Liver (tissue), 8 donors: ENCODE measurements at regions not wholly inside any gene's neighbourhood (a gene's known extent, or its start where the extent isn't known, plus 50 kb on each side); places are given as distances from the start of the nearest gene placed in this dataset.

Experiments used
- DNase-seq: peaks from one replicate; pipeline ENCODE4 v3.0.0-alpha.2; 2017; ENCODE audit warnings: low spot score
- H3K27ac ChIP-seq, 2 donors: one replicate each; pipeline ENCODE4 v1.7.0; 2013; ENCODE audit warnings: inconsistent platforms in 2 of 2, low read length in 2 of 2, control low read depth in 1 of 2, low read depth in 1 of 2, mild to moderate bottlenecking in 1 of 2
- H3K27me3 ChIP-seq, 4 donors: one replicate each; pipeline versions ENCODE4 v1.6.1 to v1.7.0; 2013; ENCODE audit warnings: low read length in 3 of 4, inconsistent platforms in 1 of 4, mild to moderate bottlenecking in 1 of 4, moderate library complexity in 1 of 4; ENCODE audit not compliant: control insufficient read depth in 4 of 4, insufficient read depth in 4 of 4
- H3K36me3 ChIP-seq, 4 donors: one replicate each; pipeline versions ENCODE4 v1.6.1 to v1.7.0; 2013; ENCODE audit warnings: low read length in 3 of 4, mild to moderate bottlenecking in 3 of 4, low read depth in 1 of 4, moderate library complexity in 1 of 4; ENCODE audit not compliant: control insufficient read depth in 4 of 4, insufficient read depth in 3 of 4
- H3K4me1 ChIP-seq, 4 donors: one replicate each; pipeline versions ENCODE4 v1.6.1 to v1.7.0; 2013; ENCODE audit warnings: low read length in 3 of 4, mild to moderate bottlenecking in 3 of 4, moderate library complexity in 1 of 4; ENCODE audit not compliant: control insufficient read depth in 4 of 4, insufficient read depth in 4 of 4
- H3K4me3 ChIP-seq, 3 donors: one replicate each; pipeline versions ENCODE4 v1.6.1 to v1.7.0; 2013; ENCODE audit warnings: low read length in 3 of 3, control low read depth in 1 of 3, low read depth in 1 of 3, mild to moderate bottlenecking in 1 of 3
- H3K9ac ChIP-seq, 2 donors: one replicate each; pipeline ENCODE4 v1.7.0; 2013; ENCODE audit warnings: low read length in 2 of 2, mild to moderate bottlenecking in 2 of 2, moderate library complexity in 2 of 2, control low read depth in 1 of 2, low read depth in 1 of 2
- H3K9me3 ChIP-seq, 4 donors: one replicate each; pipeline versions ENCODE4 v1.6.1 to v1.7.0; 2013; ENCODE audit warnings: low read length in 3 of 4; ENCODE audit not compliant: control insufficient read depth in 4 of 4
- EGR1 ChIP-seq, 2 donors: IDR thresholded peaks; 2 replicates each; pipeline ENCODE4 v1.6.1; 2016 to 2018; ENCODE audit warnings: antibody characterized with exemption in 2 of 2, low read depth in 2 of 2
- FOXA2 ChIP-seq: IDR thresholded peaks from 2 replicates; pipeline ENCODE4 v1.6.1; 2016; ENCODE audit warnings: antibody characterized with exemption
- GABPA ChIP-seq, 2 donors: IDR thresholded peaks in 1 of 2; conservative IDR thresholded peaks in 1 of 2; 2 replicates each; pipeline ENCODE4 v1.6.1; 2016; ENCODE audit warnings: antibody characterized with exemption in 2 of 2, mild to moderate bottlenecking in 1 of 2, moderate library complexity in 1 of 2
- HNF4A ChIP-seq, 2 donors: conservative IDR thresholded peaks; 2 replicates each; pipeline ENCODE4 v1.6.1; 2016; ENCODE audit warnings: antibody characterized with exemption in 2 of 2, mild to moderate bottlenecking in 2 of 2
- HNF4G ChIP-seq: IDR thresholded peaks from 2 replicates; pipeline ENCODE4 v1.6.1; 2016; ENCODE audit warnings: antibody characterized with exemption
- JUND ChIP-seq, 2 donors: IDR thresholded peaks; 2 replicates each; pipeline ENCODE4 v1.6.1; 2016; ENCODE audit warnings: antibody characterized with exemption in 2 of 2
- MAX ChIP-seq: IDR thresholded peaks from 2 replicates; pipeline ENCODE4 v1.6.1; 2016; ENCODE audit warnings: antibody characterized with exemption
- NR2F2 ChIP-seq: IDR thresholded peaks from 2 replicates; pipeline ENCODE4 v1.6.1; 2016; ENCODE audit warnings: antibody characterized with exemption
- RAD21 ChIP-seq, 2 donors: IDR thresholded peaks; 2 replicates each; pipeline ENCODE4 v1.6.1; 2016; ENCODE audit warnings: antibody characterized with exemption in 2 of 2, mild to moderate bottlenecking in 2 of 2
- REST ChIP-seq: IDR thresholded peaks from 2 replicates; pipeline ENCODE4 v1.6.1; 2016; ENCODE audit warnings: antibody characterized with exemption, mild to moderate bottlenecking
- RXRA ChIP-seq, 2 donors: IDR thresholded peaks; 2 replicates each; pipeline ENCODE4 v1.6.1; 2017 to 2018; ENCODE audit warnings: antibody characterized with exemption in 2 of 2, mild to moderate bottlenecking in 1 of 2
- SP1 ChIP-seq: IDR thresholded peaks from 2 replicates; pipeline ENCODE4 v1.6.1; 2018; ENCODE audit warnings: antibody characterized with exemption, mild to moderate bottlenecking
- TAF1 ChIP-seq: conservative IDR thresholded peaks from 2 replicates; pipeline ENCODE4 v1.6.1; 2016; ENCODE audit warnings: antibody characterized with exemption, mild to moderate bottlenecking
- YY1 ChIP-seq: IDR thresholded peaks from 2 replicates; pipeline ENCODE4 v1.6.1; 2016; ENCODE audit warnings: antibody characterized with exemption, mild to moderate bottlenecking
- WGBS: extraction: QIAGEN DNeasy Blood & Tissue Kit; methylation state at CpG from one replicate; pipeline ENCODE4 v1.1.7; 2013; 5-methylcytosine and 5-hydroxymethylcytosine counted together
- TF ChIP-seq, protein P1 (sequence below): fragments of 150-350 bp; IDR thresholded peaks from 2 replicates; pipeline ENCODE4 v1.5.1; 2017; ENCODE audit warnings: improper control_type of control experiment, low read depth, low read length; ENCODE audit not compliant: missing input control
- donor health status: healthy.
- donor health status: healthy.
- donor health status: healthy.
- donor health status: healthy.
- donor health status: healthy.

GRCh38 chr3:44023961-44024593 is 217.6 kb upstream of the TOPAZ1 start:
- DNase-seq = no peak
- H3K4me3 ChIP-seq = no peak overlapping the region
- 85% methylated on average over 11 of the region's 11 CpGs for WGBS
- peaks cover 0 to 7% (median 6%) of the 10 kb centered on the region in 4 donors for H3K4me1 ChIP-seq
- TF ChIP-seq EGR1 (IDR thresholded peaks at IDR 0.05; ENCODE audit: low read depth in 2 of 2) (no peak), HNF4A (conservative IDR thresholded peaks at IDR 0.05) (no peak), GABPA (IDR thresholded peaks at IDR 0.05 in 1 of 2, conservative IDR thresholded peaks at IDR 0.05 in 1 of 2) (no peak), RAD21 (IDR thresholded peaks at IDR 0.05) (no peak), SP1 (no peak), YY1 (no peak), REST (no peak), NR2F2 (no peak), HNF4G (no peak), FOXA2 (no peak), JUND (IDR thresholded peaks at IDR 0.05) (no peak), MAX (no peak), TAF1 (no peak)
- TF ChIP-seq, protein P1, sequence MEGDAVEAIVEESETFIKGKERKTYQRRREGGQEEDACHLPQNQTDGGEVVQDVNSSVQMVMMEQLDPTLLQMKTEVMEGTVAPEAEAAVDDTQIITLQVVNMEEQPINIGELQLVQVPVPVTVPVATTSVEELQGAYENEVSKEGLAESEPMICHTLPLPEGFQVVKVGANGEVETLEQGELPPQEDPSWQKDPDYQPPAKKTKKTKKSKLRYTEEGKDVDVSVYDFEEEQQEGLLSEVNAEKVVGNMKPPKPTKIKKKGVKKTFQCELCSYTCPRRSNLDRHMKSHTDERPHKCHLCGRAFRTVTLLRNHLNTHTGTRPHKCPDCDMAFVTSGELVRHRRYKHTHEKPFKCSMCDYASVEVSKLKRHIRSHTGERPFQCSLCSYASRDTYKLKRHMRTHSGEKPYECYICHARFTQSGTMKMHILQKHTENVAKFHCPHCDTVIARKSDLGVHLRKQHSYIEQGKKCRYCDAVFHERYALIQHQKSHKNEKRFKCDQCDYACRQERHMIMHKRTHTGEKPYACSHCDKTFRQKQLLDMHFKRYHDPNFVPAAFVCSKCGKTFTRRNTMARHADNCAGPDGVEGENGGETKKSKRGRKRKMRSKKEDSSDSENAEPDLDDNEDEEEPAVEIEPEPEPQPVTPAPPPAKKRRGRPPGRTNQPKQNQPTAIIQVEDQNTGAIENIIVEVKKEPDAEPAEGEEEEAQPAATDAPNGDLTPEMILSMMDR = no peak
- no peak overlapping the region for H3K9ac ChIP-seq
- no peaks in the 10 kb centered on the region for H3K36me3 ChIP-seq
- peaks cover 0 to 21% (median 3%) of the 10 kb centered on the region in 4 donors for H3K27me3 ChIP-seq
- H3K27ac ChIP-seq = no peak overlapping the region
- no peaks in the 10 kb centered on the region for H3K9me3 ChIP-seq

- Histone ChIP-seq H3K9me3 (no peaks in the 10 kb centered on the region), H3K9ac (no peak overlapping the region), H3K4me1 (peaks cover 0 to 7% (median 6%) of the 10 kb centered on the region in 4 donors), H3K4me3 (no peak overlapping the region), H3K27ac (no peak overlapping the region), H3K36me3 (no peaks in the 10 kb centered on the region), H3K27me3 (peaks cover 0 to 16% (median 2%) of the 10 kb centered on the region in 4 donors)
- WGBS = 70% methylated on average over 5 of the region's 5 CpGs
- TF ChIP-seq RXRA (IDR thresholded peaks at IDR 0.05) (no peak), EGR1 (IDR thresholded peaks at IDR 0.05; ENCODE audit: low read depth in 2 of 2) (no peak)
- no peak for DNase-seq
These were observed 215.3 kb upstream of the TOPAZ1 start for GRCh38 chr3:44026220-44026865.
